ENCODE measurements at regions not wholly inside any gene's neighbourhood (a gene's known extent, or its start where the extent isn't known, plus 50 kb on each side); places are given as distances from the start of the nearest gene placed in this dataset.
"Not testable (repeated sequence)": the region's sequence is repeated elsewhere in the genome, so short reads cannot be mapped to it uniquely, and the experiment has no call there.

GRCh38 chr2:186306754-186307153 is 179.3 kb upstream of the ZC3H15 start:
- DNase-seq, result no peak

GRCh38 chr2:186307871-186308270 is 178.2 kb upstream of the ZC3H15 start:
- DNase-seq, result no peak

- DNase-seq, result no peak
Observed at GRCh38 chr2:186308347-186308746, 177.7 kb upstream of the ZC3H15 start.

GRCh38 chr2:186309901-186310300 is 176.2 kb upstream of the ZC3H15 start:
- no peak for DNase-seq

GRCh38 chr2:186319105-186319504 is 167.0 kb upstream of the ZC3H15 start:
- no peak for DNase-seq

- DNase-seq, result no peak
Observed at GRCh38 chr2:186325827-186326535, 160.1 kb upstream of the ZC3H15 start.

GRCh38 chr2:186327251-186327868 is 158.7 kb upstream of the ZC3H15 start:
- DNase-seq, result no peak

GRCh38 chr2:186328838-186329237 is 157.2 kb upstream of the ZC3H15 start:
- no peak for DNase-seq

GRCh38 chr2:186330050-186330449 is 156.0 kb upstream of the ZC3H15 start:
- no peak for DNase-seq

- DNase-seq, result no peak
Observed at GRCh38 chr2:186339716-186340115, 146.3 kb upstream of the ZC3H15 start.

GRCh38 chr2:186342029-186342428 is 144.0 kb upstream of the ZC3H15 start:
- DNase-seq, result no peak

- DNase-seq, result no peak
Observed at GRCh38 chr2:186345745-186346144, 140.3 kb upstream of the ZC3H15 start.

GRCh38 chr2:186346216-186346615 is 139.8 kb upstream of the ZC3H15 start:
- DNase-seq, result no peak

GRCh38 chr2:186347472-186347871 is 138.6 kb upstream of the ZC3H15 start:
- DNase-seq, result no peak

GRCh38 chr2:186348200-186348599 is 137.9 kb upstream of the ZC3H15 start:
- DNase-seq, result no peak

GRCh38 chr2:186349508-186349907 is 136.6 kb upstream of the ZC3H15 start:
- DNase-seq, result no peak

- not testable (repeated sequence) for DNase-seq
Observed at GRCh38 chr2:186354160-186354559, 131.9 kb upstream of the ZC3H15 start.

GRCh38 chr2:186365406-186365805 is 120.7 kb upstream of the ZC3H15 start:
- no peak for DNase-seq

- DNase-seq, result no peak
Observed at GRCh38 chr2:186379052-186379451, 107.0 kb upstream of the ZC3H15 start.

- DNase-seq, result no peak
Observed at GRCh38 chr2:186380805-186381204, 105.3 kb upstream of the ZC3H15 start.

GRCh38 chr2:186381573-186381972 is 104.5 kb upstream of the ZC3H15 start:
- no peak for DNase-seq

- no peak for DNase-seq
Observed at GRCh38 chr2:186382932-186383331, 103.1 kb upstream of the ZC3H15 start.

GRCh38 chr2:186384226-186384625 is 101.8 kb upstream of the ZC3H15 start:
- DNase-seq, result no peak

- not testable (repeated sequence) for DNase-seq
Observed at GRCh38 chr2:186385638-186386201, 100.3 kb upstream of the ZC3H15 start.

Data from NCI-H1092 treated with DMSO at 0.1 percent for 48 hours (cell line).